ENCODE measurements at regions not wholly inside any gene's neighbourhood (a gene's known extent, or its start where the extent isn't known, plus 50 kb on each side); places are given as distances from the start of the nearest gene placed in this dataset.

DNA sequence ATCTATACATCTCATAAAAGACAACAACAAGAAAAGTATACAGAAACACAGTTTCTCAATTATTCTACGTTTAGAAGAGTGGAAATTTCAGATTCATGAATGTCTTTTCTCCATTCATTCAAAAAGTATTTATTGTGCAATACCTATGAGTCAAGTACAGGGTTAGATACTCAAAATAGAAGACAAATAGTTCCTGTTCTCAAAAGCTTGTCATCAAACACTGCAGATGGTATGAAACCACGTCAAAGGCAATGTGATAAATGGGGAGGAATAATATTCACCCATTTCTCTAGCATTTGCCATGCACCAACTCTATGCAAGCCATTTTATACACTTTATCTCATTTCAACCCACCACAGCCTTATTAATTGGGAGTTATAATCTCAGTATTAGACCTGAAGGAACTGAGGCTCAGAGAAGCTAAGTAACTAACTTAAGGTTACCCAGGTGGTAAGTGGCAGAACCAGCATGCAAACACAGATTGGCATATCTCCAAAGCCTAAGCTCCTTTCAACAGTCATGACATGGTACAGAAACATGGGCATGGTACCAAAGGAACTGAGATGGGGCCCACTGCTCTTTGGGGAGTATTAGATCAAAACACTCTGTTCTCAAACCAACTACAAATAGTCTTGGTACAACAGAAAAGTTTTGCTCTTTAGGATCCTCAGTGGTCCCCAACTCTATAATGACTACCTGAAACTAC is 67.2 kb upstream of the NPAS2 start:
- intact Hi-C loops (cut with DNase I) = no loop called here
- ATAC-seq (peak; percentile 68 to 89), DNase-seq (no peak)

DNA sequence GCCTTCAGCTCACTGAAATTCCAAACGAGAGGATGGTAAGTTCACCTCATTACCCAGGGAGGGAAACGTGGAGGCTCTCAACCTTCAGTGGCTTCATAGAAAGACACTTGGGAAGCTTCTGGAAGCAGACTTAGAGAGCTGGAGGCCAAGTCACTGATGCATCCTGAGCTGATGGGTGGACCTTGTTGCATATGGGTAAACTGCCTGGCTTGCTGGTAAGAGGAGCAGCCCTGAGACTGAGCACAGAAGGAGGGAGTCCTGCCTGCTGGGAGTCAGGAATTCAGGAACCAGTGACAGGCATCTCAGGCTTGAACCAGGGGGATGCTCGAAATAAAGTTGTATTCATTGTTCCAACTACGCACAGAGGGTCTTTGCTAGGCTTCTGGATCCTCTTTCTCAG is 66.5 kb upstream of the NPAS2 start:
- ATAC-seq (no peak), DNase-seq (no peak)
- intact Hi-C loops (cut with DNase I) = no loop called here

DNA sequence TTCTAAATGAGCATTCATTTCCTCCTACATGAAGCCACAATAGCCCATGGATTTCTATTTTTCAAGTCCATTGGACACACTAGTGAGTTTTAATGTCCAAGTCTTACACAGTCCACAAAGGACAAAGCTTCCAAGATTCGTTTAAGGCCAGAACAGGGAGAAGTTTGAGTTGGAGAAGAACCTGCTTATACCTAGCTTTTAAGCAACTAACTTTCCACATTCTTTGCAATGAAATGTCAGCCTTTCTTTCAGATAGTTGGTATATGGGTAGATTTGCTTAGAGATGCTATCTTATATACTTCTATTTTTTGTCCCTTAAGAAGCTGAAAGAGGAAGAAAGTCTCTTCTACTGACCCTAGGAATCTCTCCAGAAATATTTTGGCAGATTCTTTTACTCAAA is 66.1 kb upstream of the NPAS2 start:
- no peak for ATAC-seq
- no peak for DNase-seq
- intact Hi-C loops (cut with DNase I) = no loop called here

DNA sequence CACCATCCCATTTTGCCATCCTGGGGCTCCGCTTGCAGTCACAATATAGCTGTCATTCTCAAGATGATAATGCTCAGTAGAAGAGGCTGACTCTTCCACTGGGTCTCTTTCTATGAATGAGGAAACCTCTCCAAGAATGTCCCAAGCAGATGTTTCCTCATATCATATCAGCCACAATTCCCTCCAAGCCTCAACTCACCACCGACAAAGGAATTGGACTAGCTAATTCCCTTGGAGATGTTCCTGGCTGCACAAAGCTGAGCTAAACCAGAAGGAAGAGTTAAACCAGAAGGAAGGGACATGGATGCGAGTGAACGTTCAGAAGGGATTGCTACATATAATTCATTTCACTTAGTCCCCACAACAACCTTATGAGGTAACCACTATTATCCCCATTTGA is 65.0 kb upstream of the NPAS2 start:
- intact Hi-C loops (cut with DNase I) = no loop called here
- ATAC-seq = peak in 1 of 2 donors; percentile 18
- DNase-seq = no peak

DNA sequence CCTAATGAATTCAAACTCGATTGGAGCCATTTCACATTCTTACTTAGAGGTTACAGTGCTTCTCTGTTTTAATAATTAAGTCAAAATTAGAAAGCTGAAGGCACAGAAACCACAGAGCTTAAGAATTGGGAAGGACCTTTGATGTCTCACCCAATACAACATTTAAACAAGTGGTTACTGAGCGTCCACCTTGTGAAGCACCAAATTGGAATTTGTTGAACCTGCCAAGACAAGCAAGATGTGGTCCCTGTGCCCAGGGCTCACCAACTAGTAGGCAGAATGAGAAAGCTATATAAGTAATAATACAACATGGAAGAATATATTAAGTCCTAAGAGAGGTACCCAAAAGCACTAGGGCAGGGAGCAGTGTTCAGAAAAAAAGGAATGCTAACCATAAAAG is 64.5 kb upstream of the NPAS2 start:
- ATAC-seq (no peak), DNase-seq (no peak)
- intact Hi-C loops (cut with DNase I) = no loop called here

DNA sequence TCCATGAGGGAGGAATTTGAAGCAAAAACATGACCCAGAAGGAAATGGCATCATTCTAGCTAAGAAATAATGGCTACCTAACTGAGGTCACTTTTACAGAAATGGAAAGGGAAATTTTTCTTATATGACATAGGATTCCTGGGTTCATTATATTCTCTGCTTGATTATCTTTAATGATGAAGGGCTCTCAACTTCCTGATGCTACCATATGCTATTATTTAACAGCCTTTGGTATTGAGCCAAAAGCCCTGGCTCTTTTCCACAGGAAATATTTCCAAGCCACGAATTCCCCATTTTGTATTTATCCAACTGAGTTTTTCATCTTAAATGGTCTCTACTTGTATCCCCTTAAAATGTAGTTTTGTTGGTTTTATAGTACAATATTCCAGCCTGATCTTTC is 63.2 kb upstream of the NPAS2 start:
- ATAC-seq (no peak), DNase-seq (no peak)
- intact Hi-C loops (cut with DNase I) = no loop called here

DNA sequence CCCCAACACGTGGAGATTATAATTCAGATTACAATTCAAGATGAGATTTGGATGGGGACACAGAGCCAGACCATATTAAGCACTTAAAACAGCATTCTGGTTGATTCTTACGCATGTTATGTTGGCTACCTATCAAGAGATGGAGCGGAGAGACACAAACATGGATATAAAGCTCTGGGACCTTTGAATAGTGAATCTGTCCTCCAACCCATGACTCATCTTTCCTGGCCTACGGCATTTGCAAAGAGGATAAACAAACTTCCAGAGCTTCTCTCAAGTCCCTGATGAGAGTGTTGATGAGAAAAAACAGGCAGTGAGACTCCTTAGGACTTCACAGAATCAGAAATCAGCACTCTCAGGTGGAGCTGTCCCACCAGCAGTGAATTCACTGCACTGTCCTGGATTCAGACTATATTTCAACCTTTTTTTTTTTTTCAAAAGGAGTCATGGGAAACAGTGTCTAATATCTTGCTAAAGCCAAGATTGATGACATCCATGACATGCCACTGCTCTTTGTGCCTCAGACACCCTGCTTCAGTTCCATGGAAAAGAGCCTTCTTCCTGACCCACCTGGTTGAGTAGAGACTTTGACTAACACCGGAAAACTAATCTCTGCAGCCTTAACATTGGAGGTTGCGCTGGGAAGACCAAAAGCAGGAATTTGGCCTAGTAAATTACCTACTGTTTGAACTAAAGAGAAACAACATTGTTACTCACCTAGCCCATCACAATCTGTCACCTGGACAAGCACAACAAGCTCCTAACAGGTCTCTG is 62.1 kb upstream of the NPAS2 start:
- intact Hi-C loops (cut with DNase I) = no loop called here
- ATAC-seq = peak in 1 of 2 donors; percentile 67
- DNase-seq = no peak

DNA sequence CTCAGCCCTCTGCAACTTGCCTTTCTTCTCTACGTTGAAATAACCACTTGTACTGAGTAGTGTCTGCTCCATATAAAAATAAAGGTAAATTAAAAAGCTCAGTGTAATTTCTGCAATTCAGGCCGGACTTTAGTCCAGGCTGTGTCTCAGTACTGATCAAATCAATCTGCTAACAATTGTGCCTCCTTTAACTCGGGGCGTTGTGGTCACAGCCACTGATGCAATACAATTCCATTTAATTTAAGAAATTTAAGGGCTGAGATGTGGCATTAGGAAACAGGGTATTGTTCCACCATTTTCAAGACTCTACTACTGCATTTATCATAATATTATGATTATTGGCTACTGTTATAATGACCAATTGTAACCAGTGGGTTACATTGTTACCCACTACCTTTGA is 60.0 kb upstream of the NPAS2 start:
- no peak for ATAC-seq
- DNase-seq = no peak
- intact Hi-C loops (cut with DNase I) = no loop called here

DNA sequence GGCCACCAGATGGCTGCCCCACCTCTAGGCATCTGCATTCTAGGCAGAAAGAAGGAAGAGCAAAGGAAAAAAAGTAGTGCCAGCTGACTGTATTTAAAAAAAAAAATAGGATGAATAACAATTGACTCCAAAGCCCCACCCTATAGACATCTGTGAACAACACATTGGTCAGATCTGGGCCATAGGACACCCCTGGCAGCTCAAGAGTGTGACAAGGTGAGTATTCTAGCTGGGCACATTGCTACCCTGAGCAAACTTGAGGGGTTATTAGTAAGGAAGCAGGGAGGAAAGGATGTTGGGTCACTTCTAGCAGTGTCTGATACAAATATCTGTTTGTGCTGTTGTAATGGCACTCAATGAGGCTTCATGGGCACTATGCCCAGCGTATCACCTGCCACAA is 58.6 kb upstream of the NPAS2 start:
- ATAC-seq (no peak), DNase-seq (no peak)
- intact Hi-C loops (cut with DNase I) = no loop called here

DNA sequence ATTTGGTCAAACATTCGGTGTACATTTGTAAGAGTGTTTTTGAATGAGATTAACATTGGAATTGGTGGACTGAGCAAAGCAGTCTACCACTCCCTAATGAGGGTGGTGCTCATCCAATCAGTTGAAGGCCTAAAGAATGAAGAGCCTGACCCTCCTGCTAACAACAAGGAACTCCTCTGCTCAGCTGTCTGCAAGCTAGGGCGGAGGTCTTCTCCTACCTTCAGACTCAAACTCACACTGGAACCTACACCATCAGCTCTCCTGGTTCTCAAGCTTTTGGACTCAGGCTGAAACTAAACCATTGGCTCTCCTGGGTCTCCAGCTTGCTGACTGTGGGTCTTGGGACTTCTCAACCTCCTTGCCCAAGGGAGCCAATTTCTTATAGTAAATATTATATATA is 55.5 kb upstream of the NPAS2 start:
- intact Hi-C loops (cut with DNase I) = no loop called here
- ATAC-seq (no peak), DNase-seq (no peak)

DNA sequence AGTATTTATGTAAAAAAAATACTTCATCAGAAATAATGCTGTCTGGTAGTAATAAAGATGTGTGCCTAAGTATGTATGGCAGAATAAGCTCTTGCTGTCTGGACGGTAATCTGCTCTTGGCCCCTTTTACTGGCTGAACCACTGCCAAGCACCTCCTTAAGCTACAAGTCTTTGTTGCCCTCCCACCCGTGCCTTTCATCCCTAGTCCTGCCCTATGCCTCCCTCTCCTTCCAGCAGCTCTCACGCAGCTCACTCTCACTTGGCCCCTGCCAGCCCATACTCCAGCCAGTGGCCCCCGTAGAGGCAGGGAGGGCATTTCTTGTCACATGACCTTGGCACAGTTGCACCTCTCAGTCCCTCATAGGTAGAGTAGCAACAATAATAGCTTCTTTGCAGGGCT is 54.5 kb upstream of the NPAS2 start:
- no peak for DNase-seq
- ATAC-seq = peak in 1 of 2 donors; percentile 56
- intact Hi-C loops (cut with DNase I) = no loop called here

DNA sequence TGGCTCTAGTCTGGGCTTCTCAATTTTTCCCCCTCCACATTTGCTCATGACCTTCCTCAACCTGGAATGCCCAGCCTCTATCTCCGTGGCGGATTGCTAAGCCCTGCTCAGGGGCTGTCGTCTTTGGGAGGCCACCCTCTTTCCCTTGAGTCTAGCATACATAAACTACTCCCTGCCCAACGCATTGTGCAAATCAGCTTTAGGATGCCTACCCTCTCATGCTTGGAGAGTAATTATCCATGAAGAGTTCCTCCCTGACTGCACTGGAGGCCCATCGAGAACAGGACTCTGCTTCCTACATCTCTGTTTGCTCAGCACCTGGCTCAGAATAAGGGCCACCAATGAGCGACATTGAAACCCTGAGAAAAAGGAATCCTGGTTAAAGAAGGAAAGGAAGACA is 53.7 kb upstream of the NPAS2 start:
- DNase-seq (no peak), ATAC-seq (no peak)
- intact Hi-C loops (cut with DNase I) = no loop called here

DNA sequence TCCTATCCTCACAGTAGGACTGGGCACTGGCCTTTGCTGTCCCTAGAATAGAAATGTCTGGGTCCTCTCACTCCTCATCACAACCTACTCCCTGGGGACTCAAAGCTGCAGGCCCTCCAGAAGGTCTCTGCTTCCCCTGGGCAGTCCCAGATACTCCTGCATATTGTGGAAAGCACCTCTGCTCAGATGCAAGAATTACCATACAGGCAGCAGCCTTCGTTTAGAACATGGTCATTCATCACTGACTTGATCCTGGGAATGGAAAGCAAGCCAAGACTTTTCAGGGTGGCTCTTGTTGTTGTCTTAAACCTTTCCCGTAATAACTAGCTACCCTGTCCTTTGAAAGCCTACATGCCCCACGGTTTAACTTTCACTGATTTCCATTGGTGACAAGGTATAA is 53.1 kb upstream of the NPAS2 start:
- no peak for DNase-seq
- intact Hi-C loops (cut with DNase I) = no loop called here
- ATAC-seq = peak in 1 of 2 donors; percentile 27

DNA sequence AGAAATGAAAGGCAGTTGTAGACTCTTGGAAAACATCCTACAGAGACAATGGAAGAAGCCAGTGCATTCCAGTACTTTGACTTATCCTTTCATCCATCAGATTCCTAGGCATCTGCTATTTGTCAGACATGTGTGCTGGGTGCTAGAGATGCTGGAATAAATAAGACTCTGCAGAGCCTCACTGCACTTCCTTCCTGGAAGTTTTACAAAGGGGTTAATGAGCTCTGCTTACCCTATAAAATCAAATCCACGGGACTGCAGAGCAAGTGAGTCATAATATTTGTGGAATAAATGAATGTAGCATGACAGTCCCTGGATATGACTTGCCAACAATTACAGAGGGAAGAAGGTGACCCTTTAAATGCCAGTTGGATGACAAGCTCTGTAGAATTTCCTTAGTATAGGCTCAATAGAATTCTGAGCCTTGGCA is 52.7 kb upstream of the NPAS2 start:
- ATAC-seq = peak in 1 of 2 donors; percentile 45
- no peak for DNase-seq
- intact Hi-C loops (cut with DNase I) = no loop called here

DNA sequence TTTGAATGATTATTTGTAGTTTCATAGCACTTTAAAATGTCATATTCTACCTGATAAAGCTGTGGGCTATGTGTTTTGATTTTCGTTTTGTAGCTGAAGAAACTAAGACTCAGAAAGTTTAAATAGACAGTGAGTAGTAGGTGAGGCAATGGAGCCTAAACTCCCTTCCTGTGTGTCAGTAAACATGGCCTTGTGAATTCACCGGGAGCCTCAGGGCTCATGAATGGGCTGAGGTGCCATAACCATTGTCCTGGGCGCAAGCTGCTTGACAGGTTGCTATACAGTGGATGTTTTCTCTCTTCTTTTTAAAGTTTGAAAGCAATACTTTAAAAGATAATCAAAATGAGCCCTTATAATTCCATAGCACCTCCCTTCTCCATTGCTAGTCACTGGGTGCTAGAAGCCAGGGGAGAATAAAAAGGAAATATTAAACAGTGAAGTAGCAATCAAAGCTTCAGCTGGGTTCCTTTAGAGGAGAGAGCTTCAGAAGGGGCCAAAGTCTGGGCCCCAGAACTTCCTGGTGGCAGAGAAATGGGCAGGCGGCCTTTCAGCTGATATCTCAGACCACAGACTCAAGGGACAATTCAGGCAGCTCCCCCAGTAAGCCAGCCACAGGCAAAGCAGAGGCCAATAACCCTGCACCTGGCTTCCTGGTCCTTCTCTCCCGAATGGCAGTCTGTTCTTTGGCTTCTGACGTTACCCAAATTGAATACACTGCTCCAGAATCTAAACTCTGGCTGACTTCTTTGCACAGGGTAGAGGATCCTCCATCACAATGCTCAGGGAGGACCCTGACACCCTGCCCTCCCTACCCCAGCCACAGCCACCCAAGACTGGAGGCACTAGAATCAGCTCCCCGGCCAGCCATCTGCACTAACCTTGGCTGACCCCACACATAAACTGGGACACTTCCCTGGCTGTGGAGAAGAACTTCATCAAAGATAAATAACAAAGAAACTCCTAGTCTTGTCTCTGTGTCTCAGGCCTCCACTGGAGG is 51.8 kb upstream of the NPAS2 start:
- intact Hi-C loops (cut with DNase I) = no loop called here
- DNase-seq (no peak), ATAC-seq (no peak)

Measured in left cardiac atrium (tissue), 4 donors.